Liver (tissue), 3 donors: ENCODE measurements at regions not wholly inside any gene's neighbourhood (a gene's known extent, or its start where the extent isn't known, plus 50 kb on each side); places are given as distances from the start of the nearest gene placed in this dataset.

ENCODE experiments used
- EGR1 ChIP-seq, 2 donors: IDR thresholded peaks; 2 replicates each; pipeline ENCODE4 v1.6.1; 2016 to 2018; ENCODE audit warnings: antibody characterized with exemption in 2 of 2, low read depth in 2 of 2
- FOXA1 ChIP-seq: IDR thresholded peaks from 2 replicates; pipeline ENCODE4 v1.6.1; 2016; ENCODE audit warnings: antibody characterized with exemption
- GABPA ChIP-seq, 2 donors: IDR thresholded peaks in 1 of 2; conservative IDR thresholded peaks in 1 of 2; 2 replicates each; pipeline ENCODE4 v1.6.1; 2016; ENCODE audit warnings: antibody characterized with exemption in 2 of 2, mild to moderate bottlenecking in 1 of 2, moderate library complexity in 1 of 2
- NR2F2 ChIP-seq: IDR thresholded peaks from 2 replicates; pipeline ENCODE4 v1.6.1; 2016; ENCODE audit warnings: antibody characterized with exemption
- RAD21 ChIP-seq, 2 donors: IDR thresholded peaks; 2 replicates each; pipeline ENCODE4 v1.6.1; 2016; ENCODE audit warnings: antibody characterized with exemption in 2 of 2, mild to moderate bottlenecking in 2 of 2
- TAF1 ChIP-seq: conservative IDR thresholded peaks from 2 replicates; pipeline ENCODE4 v1.6.1; 2016; ENCODE audit warnings: antibody characterized with exemption, mild to moderate bottlenecking
- YY1 ChIP-seq: IDR thresholded peaks from 2 replicates; pipeline ENCODE4 v1.6.1; 2016; ENCODE audit warnings: antibody characterized with exemption, mild to moderate bottlenecking
- TF ChIP-seq, protein P1 (sequence below): fragments of 150-350 bp; IDR thresholded peaks from 2 replicates; pipeline ENCODE4 v1.5.1; 2017; ENCODE audit warnings: improper control_type of control experiment, low read depth, low read length; ENCODE audit not compliant: missing input control
- TF ChIP-seq, protein P2 (sequence below): IDR thresholded peaks from 2 replicates; pipeline ENCODE4 v1.6.1; 2016; ENCODE audit warnings: antibody characterized with exemption
- TF ChIP-seq, protein P3 (sequence below): IDR thresholded peaks from 2 replicates; pipeline ENCODE4 v1.6.1; 2016; ENCODE audit warnings: antibody characterized with exemption
- TF ChIP-seq, protein P4 (sequence below): IDR thresholded peaks from 2 replicates; pipeline ENCODE4 v1.6.1; 2016; ENCODE audit warnings: antibody characterized with exemption, mild to moderate bottlenecking
- donor health status: healthy.
- donor health status: healthy.

DNA sequence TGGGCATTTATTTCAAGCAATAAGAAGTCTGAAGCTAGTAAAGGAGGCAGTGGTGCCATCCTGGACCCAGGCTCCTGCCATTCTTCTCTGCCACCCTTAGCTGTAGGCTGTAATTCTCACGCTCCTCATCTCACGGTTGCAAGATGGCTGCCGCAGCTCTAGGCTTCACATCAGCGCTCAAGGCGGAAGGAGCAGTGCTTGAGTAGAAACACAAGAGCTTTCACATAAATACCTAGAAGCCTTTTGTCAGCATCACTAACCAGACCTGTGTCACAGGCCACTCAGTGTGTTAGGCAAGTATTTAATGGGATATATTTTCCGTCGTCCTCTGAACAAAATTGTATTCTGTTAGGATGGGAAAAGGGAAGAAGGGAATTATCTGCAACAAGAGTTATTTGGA is 118.9 kb upstream of the KLF14 start:
- TF ChIP-seq, protein P1, sequence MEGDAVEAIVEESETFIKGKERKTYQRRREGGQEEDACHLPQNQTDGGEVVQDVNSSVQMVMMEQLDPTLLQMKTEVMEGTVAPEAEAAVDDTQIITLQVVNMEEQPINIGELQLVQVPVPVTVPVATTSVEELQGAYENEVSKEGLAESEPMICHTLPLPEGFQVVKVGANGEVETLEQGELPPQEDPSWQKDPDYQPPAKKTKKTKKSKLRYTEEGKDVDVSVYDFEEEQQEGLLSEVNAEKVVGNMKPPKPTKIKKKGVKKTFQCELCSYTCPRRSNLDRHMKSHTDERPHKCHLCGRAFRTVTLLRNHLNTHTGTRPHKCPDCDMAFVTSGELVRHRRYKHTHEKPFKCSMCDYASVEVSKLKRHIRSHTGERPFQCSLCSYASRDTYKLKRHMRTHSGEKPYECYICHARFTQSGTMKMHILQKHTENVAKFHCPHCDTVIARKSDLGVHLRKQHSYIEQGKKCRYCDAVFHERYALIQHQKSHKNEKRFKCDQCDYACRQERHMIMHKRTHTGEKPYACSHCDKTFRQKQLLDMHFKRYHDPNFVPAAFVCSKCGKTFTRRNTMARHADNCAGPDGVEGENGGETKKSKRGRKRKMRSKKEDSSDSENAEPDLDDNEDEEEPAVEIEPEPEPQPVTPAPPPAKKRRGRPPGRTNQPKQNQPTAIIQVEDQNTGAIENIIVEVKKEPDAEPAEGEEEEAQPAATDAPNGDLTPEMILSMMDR = no peak
- TF ChIP-seq EGR1 (IDR thresholded peaks at IDR 0.05; ENCODE audit: low read depth in 2 of 2) (no peak), FOXA1 (no peak), GABPA (IDR thresholded peaks at IDR 0.05 in 1 of 2, conservative IDR thresholded peaks at IDR 0.05 in 1 of 2) (no peak), RAD21 (IDR thresholded peaks at IDR 0.05) (no peak), TAF1 (no peak), YY1 (no peak), NR2F2 (no peak)
- TF ChIP-seq, protein P2, sequence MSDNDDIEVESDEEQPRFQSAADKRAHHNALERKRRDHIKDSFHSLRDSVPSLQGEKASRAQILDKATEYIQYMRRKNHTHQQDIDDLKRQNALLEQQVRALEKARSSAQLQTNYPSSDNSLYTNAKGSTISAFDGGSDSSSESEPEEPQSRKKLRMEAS = no peak
- TF ChIP-seq, protein P3, sequence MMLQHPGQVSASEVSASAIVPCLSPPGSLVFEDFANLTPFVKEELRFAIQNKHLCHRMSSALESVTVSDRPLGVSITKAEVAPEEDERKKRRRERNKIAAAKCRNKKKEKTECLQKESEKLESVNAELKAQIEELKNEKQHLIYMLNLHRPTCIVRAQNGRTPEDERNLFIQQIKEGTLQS = no peak
- TF ChIP-seq, protein P4, sequence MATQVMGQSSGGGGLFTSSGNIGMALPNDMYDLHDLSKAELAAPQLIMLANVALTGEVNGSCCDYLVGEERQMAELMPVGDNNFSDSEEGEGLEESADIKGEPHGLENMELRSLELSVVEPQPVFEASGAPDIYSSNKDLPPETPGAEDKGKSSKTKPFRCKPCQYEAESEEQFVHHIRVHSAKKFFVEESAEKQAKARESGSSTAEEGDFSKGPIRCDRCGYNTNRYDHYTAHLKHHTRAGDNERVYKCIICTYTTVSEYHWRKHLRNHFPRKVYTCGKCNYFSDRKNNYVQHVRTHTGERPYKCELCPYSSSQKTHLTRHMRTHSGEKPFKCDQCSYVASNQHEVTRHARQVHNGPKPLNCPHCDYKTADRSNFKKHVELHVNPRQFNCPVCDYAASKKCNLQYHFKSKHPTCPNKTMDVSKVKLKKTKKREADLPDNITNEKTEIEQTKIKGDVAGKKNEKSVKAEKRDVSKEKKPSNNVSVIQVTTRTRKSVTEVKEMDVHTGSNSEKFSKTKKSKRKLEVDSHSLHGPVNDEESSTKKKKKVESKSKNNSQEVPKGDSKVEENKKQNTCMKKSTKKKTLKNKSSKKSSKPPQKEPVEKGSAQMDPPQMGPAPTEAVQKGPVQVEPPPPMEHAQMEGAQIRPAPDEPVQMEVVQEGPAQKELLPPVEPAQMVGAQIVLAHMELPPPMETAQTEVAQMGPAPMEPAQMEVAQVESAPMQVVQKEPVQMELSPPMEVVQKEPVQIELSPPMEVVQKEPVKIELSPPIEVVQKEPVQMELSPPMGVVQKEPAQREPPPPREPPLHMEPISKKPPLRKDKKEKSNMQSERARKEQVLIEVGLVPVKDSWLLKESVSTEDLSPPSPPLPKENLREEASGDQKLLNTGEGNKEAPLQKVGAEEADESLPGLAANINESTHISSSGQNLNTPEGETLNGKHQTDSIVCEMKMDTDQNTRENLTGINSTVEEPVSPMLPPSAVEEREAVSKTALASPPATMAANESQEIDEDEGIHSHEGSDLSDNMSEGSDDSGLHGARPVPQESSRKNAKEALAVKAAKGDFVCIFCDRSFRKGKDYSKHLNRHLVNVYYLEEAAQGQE = no peak
